Activated T-helper 17 cell treated with anti-CD3 and anti-CD28 coated beads, Interleukin-2, amount 50 U/mL, for 72 hours (primary cell): ENCODE measurements at regions not wholly inside any gene's neighbourhood (a gene's known extent, or its start where the extent isn't known, plus 50 kb on each side); places are given as distances from the start of the nearest gene placed in this dataset.

Source experiments
- ATAC-seq: fragments of 150-1000 bp; cut with Tn5 transposase; replicated peaks from 2 replicates; pipeline ENCODE4 v1.10.0; 2021; ENCODE audit warnings: mild to moderate bottlenecking, moderate library complexity
- H3K27ac Mint-ChIP-seq: one replicate; pipeline ENCODE4 v1.8.0; 2022; ENCODE audit warnings: mixed read lengths
- H3K27me3 Mint-ChIP-seq: one replicate; pipeline ENCODE4 v1.8.0; 2022; ENCODE audit warnings: mixed read lengths
- H3K36me3 Mint-ChIP-seq: one replicate; pipeline ENCODE4 v1.8.0; 2022; ENCODE audit warnings: low read depth, mild to moderate bottlenecking, mixed read lengths
- H3K4me1 Mint-ChIP-seq: one replicate; pipeline ENCODE4 v1.8.0; 2022; ENCODE audit warnings: mixed read lengths
- H3K4me3 Mint-ChIP-seq: one replicate; pipeline ENCODE4 v1.8.0; 2022; ENCODE audit warnings: mild to moderate bottlenecking, mixed read lengths
- H3K9me3 Mint-ChIP-seq: one replicate; pipeline ENCODE4 v1.8.0; 2022; ENCODE audit warnings: mixed read lengths

DNA sequence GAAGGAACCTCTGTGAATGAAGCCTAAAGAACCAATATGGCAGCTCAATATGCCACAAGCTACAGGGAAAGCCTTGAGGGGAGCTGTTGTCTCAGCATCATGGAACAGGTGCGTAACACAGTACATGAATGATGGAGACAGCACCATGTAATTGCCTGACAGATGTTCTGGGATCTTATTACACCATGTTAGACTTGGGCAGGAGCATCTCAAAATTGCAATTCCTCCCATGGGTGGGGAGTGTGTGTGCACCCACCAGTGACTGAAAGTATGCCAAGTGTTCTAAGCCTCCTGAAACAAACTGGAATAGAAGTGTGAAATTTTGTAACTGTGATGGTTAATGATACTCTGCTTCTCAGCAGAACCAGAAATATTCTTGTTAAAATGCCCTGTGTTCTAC is 151.0 kb upstream of the SRRM4 start:
- Mint-ChIP-seq H3K27ac (no peak overlapping the region), H3K27me3 (peaks cover 4% of the 10 kb centered on the region), H3K4me1 (no peaks in the 10 kb centered on the region), H3K9me3 (peaks cover 16% of the 10 kb centered on the region), H3K4me3 (no peak overlapping the region), H3K36me3 (no peaks in the 10 kb centered on the region)
- ATAC-seq, result no peak

DNA sequence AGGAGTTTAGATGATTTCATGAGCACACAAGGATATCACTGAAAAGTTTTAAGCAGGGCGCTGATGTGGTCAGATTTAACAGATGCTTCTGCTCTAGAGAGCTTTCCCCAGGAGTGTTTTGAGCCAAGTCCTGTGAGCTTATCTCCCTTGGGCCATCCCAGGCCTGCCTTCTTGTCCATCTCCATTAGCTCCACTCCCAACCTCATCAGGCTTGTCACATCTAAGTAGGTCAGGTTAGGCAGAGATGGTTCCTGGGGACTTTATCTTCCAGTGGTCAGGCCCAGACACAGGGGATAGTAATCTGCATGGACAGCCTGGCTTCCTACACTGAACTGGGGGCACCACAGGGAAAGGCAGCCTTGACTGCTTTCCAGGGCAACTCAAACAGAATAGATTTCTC is 145.4 kb upstream of the SRRM4 start:
- peaks cover 12% of the 10 kb centered on the region for H3K9me3 Mint-ChIP-seq
- H3K36me3 Mint-ChIP-seq, result no peaks in the 10 kb centered on the region
- no peak for ATAC-seq
- H3K27me3 Mint-ChIP-seq, result peaks cover 4% of the 10 kb centered on the region
- H3K4me1 Mint-ChIP-seq, result no peaks in the 10 kb centered on the region
- no peak overlapping the region for H3K27ac Mint-ChIP-seq
- H3K4me3 Mint-ChIP-seq, result no peak overlapping the region

DNA sequence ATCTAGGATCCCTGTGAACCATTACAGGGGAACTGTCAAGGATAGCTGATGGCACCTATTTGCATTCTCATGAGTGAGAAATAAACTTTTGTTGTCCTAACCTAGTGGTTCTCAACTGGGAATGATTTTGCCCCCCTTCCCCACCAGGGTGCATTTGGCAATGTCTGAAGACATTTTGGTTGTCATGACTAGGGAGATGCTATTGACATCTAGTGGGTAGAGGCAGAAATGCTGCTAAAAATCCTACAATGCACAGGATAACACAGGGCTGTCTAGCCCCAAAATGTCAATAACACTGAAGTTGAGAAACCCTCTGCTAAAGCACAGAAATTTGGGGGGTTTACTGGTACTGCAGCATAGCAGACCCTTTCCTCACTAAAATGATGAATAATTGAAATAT is 140.9 kb upstream of the SRRM4 start:
- Mint-ChIP-seq H3K4me3 (no peak overlapping the region), H3K27me3 (no peaks in the 10 kb centered on the region), H3K4me1 (no peaks in the 10 kb centered on the region), H3K36me3 (no peaks in the 10 kb centered on the region), H3K27ac (no peak overlapping the region), H3K9me3 (peaks cover 3% of the 10 kb centered on the region)
- no peak for ATAC-seq

DNA sequence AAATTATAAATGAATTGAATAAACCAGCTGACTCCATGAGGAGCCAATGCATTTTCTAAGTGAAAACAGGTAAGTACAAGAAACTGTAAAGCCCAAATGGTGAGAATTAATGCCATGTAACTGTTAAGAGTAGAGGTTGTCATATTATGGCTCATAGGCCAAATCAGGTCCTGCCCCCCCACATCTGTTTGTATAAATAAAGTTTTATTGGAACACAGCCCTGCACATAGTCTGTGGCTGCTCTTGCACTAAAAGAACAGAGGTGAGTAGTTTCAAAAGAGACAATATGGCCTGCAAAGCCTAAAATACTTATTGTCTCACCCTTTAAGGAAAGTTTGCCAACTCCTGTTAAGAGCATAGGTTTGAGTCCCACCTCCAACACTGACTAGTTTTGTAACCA is 140.5 kb upstream of the SRRM4 start:
- H3K4me3 Mint-ChIP-seq, result no peak overlapping the region
- ATAC-seq, result no peak
- no peak overlapping the region for H3K27ac Mint-ChIP-seq
- H3K27me3 Mint-ChIP-seq, result no peaks in the 10 kb centered on the region
- H3K36me3 Mint-ChIP-seq, result no peaks in the 10 kb centered on the region
- peaks cover 3% of the 10 kb centered on the region for H3K9me3 Mint-ChIP-seq
- H3K4me1 Mint-ChIP-seq, result no peaks in the 10 kb centered on the region

DNA sequence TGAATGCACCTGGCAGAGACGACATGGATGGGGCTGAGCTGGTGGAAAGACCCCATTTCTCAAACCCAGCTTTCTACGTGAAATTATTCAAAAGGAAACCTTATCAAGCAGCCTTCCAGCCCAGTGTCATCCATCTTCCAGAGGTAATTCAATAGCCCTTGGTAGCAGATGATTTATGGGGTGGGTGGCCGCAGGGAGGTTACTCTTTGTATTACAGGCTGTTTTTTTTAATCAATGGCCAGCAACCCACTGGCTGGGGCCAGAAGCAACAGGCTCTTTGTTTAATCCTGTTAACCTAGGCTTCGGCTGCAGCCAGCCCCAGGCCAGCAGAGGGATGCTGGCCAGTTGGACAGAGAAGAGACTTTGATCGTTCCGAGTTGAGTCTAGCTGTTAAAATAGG is 139.8 kb upstream of the SRRM4 start:
- Mint-ChIP-seq H3K27me3 (no peaks in the 10 kb centered on the region), H3K4me3 (no peak overlapping the region), H3K4me1 (no peaks in the 10 kb centered on the region), H3K36me3 (no peaks in the 10 kb centered on the region), H3K9me3 (peaks cover 3% of the 10 kb centered on the region), H3K27ac (no peak overlapping the region)
- ATAC-seq, result no peak

DNA sequence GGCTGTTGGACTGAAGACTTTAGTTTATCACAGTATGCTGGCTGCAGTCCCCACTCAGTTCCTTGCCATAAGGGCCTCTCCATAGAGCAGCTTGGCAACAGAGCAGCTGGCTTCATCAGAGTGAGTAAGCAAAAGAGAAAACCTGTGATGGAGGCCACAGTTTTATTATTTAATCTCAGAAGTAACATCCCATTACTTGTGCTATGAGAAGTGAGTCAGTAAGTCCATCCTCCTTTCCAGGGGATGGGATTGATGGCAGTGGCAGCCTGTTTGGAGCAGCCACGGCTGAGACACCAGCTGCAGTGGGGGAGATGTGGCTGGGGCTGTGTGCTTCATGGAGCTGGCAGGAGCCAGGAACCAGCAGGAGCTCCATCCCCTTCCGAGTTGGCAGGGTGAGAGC is 138.5 kb upstream of the SRRM4 start:
- Mint-ChIP-seq H3K36me3 (no peaks in the 10 kb centered on the region), H3K27me3 (no peaks in the 10 kb centered on the region), H3K27ac (no peak overlapping the region), H3K9me3 (peaks cover 3% of the 10 kb centered on the region), H3K4me1 (no peaks in the 10 kb centered on the region), H3K4me3 (no peak overlapping the region)
- ATAC-seq, result no peak

- H3K36me3 Mint-ChIP-seq, result no peaks in the 10 kb centered on the region
- ATAC-seq, result no peak
- no peaks in the 10 kb centered on the region for H3K4me1 Mint-ChIP-seq
- H3K27ac Mint-ChIP-seq, result no peak overlapping the region
- H3K9me3 Mint-ChIP-seq, result peaks cover 4% of the 10 kb centered on the region
- no peak overlapping the region for H3K4me3 Mint-ChIP-seq
- peaks cover 12% of the 10 kb centered on the region for H3K27me3 Mint-ChIP-seq
These were observed 134.9 kb upstream of the SRRM4 start for GRCh38 chr12:118846416-118846815.

GRCh38 chr12:118850244-118850825 is 131.0 kb upstream of the SRRM4 start:
- Mint-ChIP-seq H3K27ac (no peak overlapping the region), H3K4me1 (no peaks in the 10 kb centered on the region), H3K4me3 (no peak overlapping the region), H3K27me3 (peaks cover 15% of the 10 kb centered on the region), H3K9me3 (peaks cover 12% of the 10 kb centered on the region), H3K36me3 (no peaks in the 10 kb centered on the region)
- ATAC-seq, result no peak

DNA sequence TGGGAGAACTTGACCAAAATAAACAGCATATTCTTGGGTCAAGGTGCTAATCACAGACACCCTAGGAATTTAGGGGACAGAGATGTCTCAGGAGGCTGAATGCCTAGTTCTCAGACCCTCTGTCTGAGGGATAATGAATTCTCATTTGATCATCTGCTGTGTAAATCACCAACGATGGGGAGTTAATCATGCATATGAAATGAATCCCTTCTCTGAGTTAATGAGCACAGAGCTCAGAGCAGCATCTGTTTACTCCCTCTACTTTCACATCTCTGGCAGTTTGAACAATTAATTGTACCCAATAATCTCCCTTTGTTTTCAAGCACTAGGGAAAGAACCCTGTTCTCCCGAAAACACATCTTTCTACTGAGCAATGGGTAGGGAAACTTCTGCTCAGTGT is 129.4 kb upstream of the SRRM4 start:
- no peaks in the 10 kb centered on the region for H3K36me3 Mint-ChIP-seq
- H3K4me1 Mint-ChIP-seq, result no peaks in the 10 kb centered on the region
- no peak for ATAC-seq
- no peak overlapping the region for H3K27ac Mint-ChIP-seq
- peaks cover 15% of the 10 kb centered on the region for H3K27me3 Mint-ChIP-seq
- H3K4me3 Mint-ChIP-seq, result no peak overlapping the region
- peaks cover 12% of the 10 kb centered on the region for H3K9me3 Mint-ChIP-seq

DNA sequence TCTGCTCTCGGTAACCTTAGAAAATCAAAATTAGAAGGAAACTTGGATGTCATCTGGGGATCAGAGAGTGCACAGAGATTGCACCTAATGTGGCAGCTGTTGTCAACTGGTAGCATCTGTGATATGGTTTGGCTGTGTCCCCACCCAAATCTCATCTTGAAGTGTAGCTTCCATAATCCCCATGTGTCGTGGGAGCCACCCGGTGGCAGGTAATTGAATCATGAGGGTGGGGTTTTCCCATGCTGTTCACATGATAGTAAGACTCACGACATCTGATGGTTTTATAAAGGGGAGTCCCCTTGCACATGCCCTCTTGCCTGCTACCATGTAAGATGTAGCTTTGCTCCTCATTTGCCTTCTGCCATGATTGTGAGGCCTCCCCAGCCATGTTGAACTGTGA is 127.7 kb upstream of the SRRM4 start:
- Mint-ChIP-seq H3K4me3 (no peak overlapping the region), H3K9me3 (peaks cover 12% of the 10 kb centered on the region), H3K27me3 (peaks cover 11% of the 10 kb centered on the region), H3K36me3 (no peaks in the 10 kb centered on the region), H3K27ac (no peak overlapping the region), H3K4me1 (no peaks in the 10 kb centered on the region)
- no peak for ATAC-seq

GRCh38 chr12:118855858-118856257 is 125.5 kb upstream of the SRRM4 start:
- Mint-ChIP-seq H3K27me3 (peaks cover 4% of the 10 kb centered on the region), H3K4me3 (no peak overlapping the region), H3K4me1 (no peaks in the 10 kb centered on the region), H3K27ac (no peak overlapping the region), H3K9me3 (peaks cover 12% of the 10 kb centered on the region), H3K36me3 (no peaks in the 10 kb centered on the region)
- no peak for ATAC-seq

GRCh38 chr12:118866346-118866745 is 115.0 kb upstream of the SRRM4 start:
- Mint-ChIP-seq H3K36me3 (no peaks in the 10 kb centered on the region), H3K9me3 (no peaks in the 10 kb centered on the region), H3K4me3 (no peak overlapping the region), H3K4me1 (no peaks in the 10 kb centered on the region), H3K27me3 (peaks cover 4% of the 10 kb centered on the region), H3K27ac (no peak overlapping the region)
- ATAC-seq, result no peak

GRCh38 chr12:118870551-118870950 is 110.8 kb upstream of the SRRM4 start:
- Mint-ChIP-seq H3K27ac (no peak overlapping the region), H3K4me3 (no peak overlapping the region), H3K27me3 (peaks cover 4% of the 10 kb centered on the region), H3K36me3 (no peaks in the 10 kb centered on the region), H3K9me3 (no peaks in the 10 kb centered on the region), H3K4me1 (no peaks in the 10 kb centered on the region)
- ATAC-seq, result no peak

GRCh38 chr12:118874698-118875548 is 106.4 kb upstream of the SRRM4 start:
- Mint-ChIP-seq H3K27me3 (no peaks in the 10 kb centered on the region), H3K36me3 (no peaks in the 10 kb centered on the region), H3K4me3 (no peak overlapping the region), H3K27ac (no peak overlapping the region), H3K9me3 (no peaks in the 10 kb centered on the region), H3K4me1 (no peaks in the 10 kb centered on the region)
- no peak for ATAC-seq

GRCh38 chr12:118880720-118881493 is 100.4 kb upstream of the SRRM4 start:
- Mint-ChIP-seq H3K9me3 (peaks cover 3% of the 10 kb centered on the region), H3K4me1 (no peaks in the 10 kb centered on the region), H3K27ac (no peak overlapping the region), H3K27me3 (peaks cover 4% of the 10 kb centered on the region), H3K36me3 (no peaks in the 10 kb centered on the region), H3K4me3 (no peak overlapping the region)
- no peak for ATAC-seq
